Stomach (tissue), 8 donors: ENCODE measurements at regions not wholly inside any gene's neighbourhood (a gene's known extent, or its start where the extent isn't known, plus 50 kb on each side); places are given as distances from the start of the nearest gene placed in this dataset.

Source experiments
- DNase-seq, 2 donors: peaks; one replicate each; pipeline versions ENCODE4 v3.0.0 to v3.0.0-alpha.2; 2013 to 2019
- H3K27ac ChIP-seq, 5 donors: fragments of 200-600 bp in 4 of 5; sonication (generic) in 4 of 5; one replicate each; pipeline ENCODE4 v1.5.1; 2013 to 2019; ENCODE audit warnings: mild to moderate bottlenecking in 1 of 5, moderate library complexity in 1 of 5
- H3K27me3 ChIP-seq, 3 donors: fragments of 200-600 bp; sonication (generic); one replicate each; pipeline ENCODE4 v1.5.1; 2017 to 2019; ENCODE audit warnings: mixed run types in 1 of 3
- H3K36me3 ChIP-seq, 4 donors: fragments of 200-600 bp; sonication (generic); 1 replicate in 3 of 4; 2 replicates in 1 of 4; pipeline ENCODE4 v1.5.1; 2016 to 2019
- H3K4me1 ChIP-seq, 4 donors: fragments of 200-600 bp; sonication (generic); one replicate each; pipeline ENCODE4 v1.5.1; 2016 to 2019
- H3K4me3 ChIP-seq, 4 donors: fragments of 200-600 bp; sonication (generic) in 3 of 4; one replicate each; pipeline ENCODE4 v1.5.1; 2016 to 2019; ENCODE audit warnings: mild to moderate bottlenecking in 1 of 4
- H3K9me3 ChIP-seq, 4 donors: fragments of 200-600 bp; sonication (generic); one replicate each; pipeline ENCODE4 v1.5.1; 2016 to 2019
- EP300 ChIP-seq: sonication (generic); formaldehyde crosslinking; IDR thresholded peaks from one replicate; pipeline ENCODE4 v1.6.1; 2017; ENCODE audit warnings: antibody characterized with exemption
- POLR2A ChIP-seq, 4 donors: fragments of 450-650 bp; IDR thresholded peaks; one replicate each; pipeline ENCODE4 v1.6.1; 2016; ENCODE audit warnings: antibody characterized with exemption in 4 of 4, control low read depth in 2 of 4, mild to moderate bottlenecking in 1 of 4, moderate library complexity in 1 of 4
- POLR2AphosphoS5 ChIP-seq, 3 donors: sonication (generic); formaldehyde crosslinking; IDR thresholded peaks; one replicate each; pipeline ENCODE4 v1.6.1; 2016; ENCODE audit warnings: antibody characterized with exemption in 3 of 3
- WGBS, 5 donors: extraction: QIAGEN DNeasy Blood & Tissue Kit in 3 of 5; methylation state at CpG; one replicate each; pipeline versions ENCODE4 v1.1.5 to v1.1.7; 2013 to 2018; 5-methylcytosine and 5-hydroxymethylcytosine counted together
- intact Hi-C: fragments of 100-400 bp; cut with DNase I; formaldehyde crosslinking; loops from one replicate; pipeline ENCODE4 v1.15.1; 2023; ENCODE audit warnings: low total_unique reads
- TF ChIP-seq, protein P1 (sequence below), 7 experiments: fragments of 450-650 bp in 4 of 7; fragments of 200-600 bp in 3 of 7; sonication (generic) in 3 of 7; IDR thresholded peaks; one replicate each; pipeline ENCODE4 v1.5.1; 2016 to 2019; ENCODE audit warnings: antibody characterized with exemption in 7 of 7, control low read depth in 2 of 7, mild to moderate bottlenecking in 1 of 7
- donor health status: healthy with polysubstance abuse.
- donor health status: Bipolar disorder and iron deficiency.
- donor health status: healthy.

DNA sequence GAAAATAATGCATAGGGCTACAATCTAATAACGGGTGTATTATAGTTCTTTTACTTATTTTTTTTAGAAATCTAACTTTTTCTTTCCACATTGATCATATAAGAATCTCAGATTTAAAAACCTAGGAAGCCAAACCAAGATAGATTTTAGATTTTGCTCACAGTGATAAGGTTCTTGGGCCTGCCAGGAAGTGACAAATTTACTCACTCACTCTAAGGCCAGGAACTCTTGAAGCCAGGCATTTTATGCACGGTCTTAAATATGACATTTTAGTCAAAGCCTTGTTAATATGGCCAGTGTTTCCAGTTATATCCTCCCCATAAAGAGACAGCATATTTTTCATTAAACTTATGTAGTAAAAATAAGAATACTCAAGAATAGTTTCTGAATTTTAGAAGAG lies 271.4 kb downstream of the SQOR start:
- 50 to 72% (median 68%) methylated on average over 2 of the region's 2 CpGs for WGBS, 5 donors
- Histone ChIP-seq H3K27ac (no peak overlapping the region), H3K27me3 (no peaks in the 10 kb centered on the region), H3K4me1 (no peaks in the 10 kb centered on the region), H3K9me3 (peaks cover 0 to 11% (median 5%) of the 10 kb centered on the region in 4 donors), H3K4me3 (no peak overlapping the region), H3K36me3 (no peaks in the 10 kb centered on the region)
- intact Hi-C loops: no loop called here
- TF ChIP-seq POLR2A (IDR thresholded peaks at IDR 0.05) (no peak), POLR2AphosphoS5 (IDR thresholded peaks at IDR 0.05) (no peak), EP300 (no peak)
- TF ChIP-seq, protein P1, sequence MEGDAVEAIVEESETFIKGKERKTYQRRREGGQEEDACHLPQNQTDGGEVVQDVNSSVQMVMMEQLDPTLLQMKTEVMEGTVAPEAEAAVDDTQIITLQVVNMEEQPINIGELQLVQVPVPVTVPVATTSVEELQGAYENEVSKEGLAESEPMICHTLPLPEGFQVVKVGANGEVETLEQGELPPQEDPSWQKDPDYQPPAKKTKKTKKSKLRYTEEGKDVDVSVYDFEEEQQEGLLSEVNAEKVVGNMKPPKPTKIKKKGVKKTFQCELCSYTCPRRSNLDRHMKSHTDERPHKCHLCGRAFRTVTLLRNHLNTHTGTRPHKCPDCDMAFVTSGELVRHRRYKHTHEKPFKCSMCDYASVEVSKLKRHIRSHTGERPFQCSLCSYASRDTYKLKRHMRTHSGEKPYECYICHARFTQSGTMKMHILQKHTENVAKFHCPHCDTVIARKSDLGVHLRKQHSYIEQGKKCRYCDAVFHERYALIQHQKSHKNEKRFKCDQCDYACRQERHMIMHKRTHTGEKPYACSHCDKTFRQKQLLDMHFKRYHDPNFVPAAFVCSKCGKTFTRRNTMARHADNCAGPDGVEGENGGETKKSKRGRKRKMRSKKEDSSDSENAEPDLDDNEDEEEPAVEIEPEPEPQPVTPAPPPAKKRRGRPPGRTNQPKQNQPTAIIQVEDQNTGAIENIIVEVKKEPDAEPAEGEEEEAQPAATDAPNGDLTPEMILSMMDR (IDR thresholded peaks at IDR 0.05): no peak
- no peak for DNase-seq

DNA sequence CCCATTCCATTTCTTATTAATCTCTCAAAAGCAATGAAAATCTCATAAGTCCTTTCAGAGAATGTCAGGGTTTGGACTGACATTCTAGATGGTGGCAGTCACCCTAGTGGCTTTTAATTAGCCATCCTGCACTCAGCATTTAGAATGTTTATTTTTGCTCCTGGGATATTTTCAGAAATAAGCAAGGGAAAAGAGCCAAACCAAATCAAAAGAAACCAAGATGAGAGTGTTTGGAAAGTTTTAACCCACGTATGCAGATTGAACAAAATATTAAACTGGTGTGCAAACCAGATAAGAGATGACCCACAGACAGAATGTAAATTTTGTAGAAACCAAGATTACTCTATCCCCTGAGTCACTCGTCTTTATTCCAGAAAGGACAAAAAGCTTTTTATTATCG lies 275.8 kb downstream of the SQOR start:
- DNase-seq: no peak
- intact Hi-C loops: no loop called here
- Histone ChIP-seq H3K27me3 (no peaks in the 10 kb centered on the region), H3K9me3 (peaks cover 0 to 11% (median 5%) of the 10 kb centered on the region in 4 donors), H3K27ac (no peak overlapping the region), H3K4me1 (no peaks in the 10 kb centered on the region), H3K36me3 (no peaks in the 10 kb centered on the region), H3K4me3 (no peak overlapping the region)
- TF ChIP-seq POLR2AphosphoS5 (IDR thresholded peaks at IDR 0.05): no peak
- TF ChIP-seq, protein P1 (IDR thresholded peaks at IDR 0.05): no peak
- TF ChIP-seq POLR2A (IDR thresholded peaks at IDR 0.05): no peak
- TF ChIP-seq EP300: no peak
- WGBS, 5 donors: 26 to 55% (median 46%) methylated on average over 3 of the region's 3 CpGs

GRCh38 chr15:45913451-45913850 lies 278.6 kb downstream of the SQOR start:
- intact Hi-C loops: no loop called here

DNA sequence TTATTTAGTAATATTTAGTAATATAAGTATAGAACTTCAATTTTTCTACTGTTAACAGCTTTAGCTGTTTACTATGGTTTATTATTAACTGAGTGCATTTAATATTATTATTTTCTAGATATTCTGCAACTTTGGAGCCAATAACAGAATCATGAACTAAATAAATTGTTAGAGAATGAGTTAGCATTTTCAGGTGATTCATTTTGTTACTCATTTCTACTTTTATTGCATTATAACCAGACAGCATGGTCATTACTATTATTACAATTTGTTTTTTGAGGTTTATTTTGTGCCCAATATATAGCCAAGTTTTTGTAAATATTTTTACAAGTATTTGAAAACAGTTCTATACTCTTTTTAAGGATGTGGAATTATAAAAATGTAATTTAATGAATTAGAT lies 279.6 kb downstream of the SQOR start:
- Histone ChIP-seq H3K9me3 (peaks cover 0 to 4% (median 1%) of the 10 kb centered on the region in 4 donors), H3K27me3 (no peaks in the 10 kb centered on the region), H3K4me1 (no peaks in the 10 kb centered on the region), H3K4me3 (no peak overlapping the region), H3K27ac (no peak overlapping the region), H3K36me3 (no peaks in the 10 kb centered on the region)
- intact Hi-C loops: no loop called here
- TF ChIP-seq EP300: no peak
- TF ChIP-seq, protein P1 (IDR thresholded peaks at IDR 0.05): no peak
- TF ChIP-seq POLR2A (IDR thresholded peaks at IDR 0.05): no peak
- no peak for TF ChIP-seq POLR2AphosphoS5 (IDR thresholded peaks at IDR 0.05)
- DNase-seq: no peak

More at GRCh38 chr15:45913451-45913850, 278.6 kb downstream of the SQOR start:
- H3K4me1 ChIP-seq: no peaks in the 10 kb centered on the region
- TF ChIP-seq POLR2AphosphoS5 (IDR thresholded peaks at IDR 0.05): no peak
- TF ChIP-seq, protein P1 (IDR thresholded peaks at IDR 0.05): no peak
- TF ChIP-seq EP300: no peak
- TF ChIP-seq POLR2A (IDR thresholded peaks at IDR 0.05): no peak
- no peaks in the 10 kb centered on the region for H3K27me3 ChIP-seq
- no peak overlapping the region for H3K27ac ChIP-seq
- H3K9me3 ChIP-seq: peaks cover 0 to 7% (median 4%) of the 10 kb centered on the region in 4 donors
- no peak for DNase-seq
- no peaks in the 10 kb centered on the region for H3K36me3 ChIP-seq
- WGBS, 5 donors: 60 to 79% (median 73%) methylated on average over 2 of the region's 2 CpGs
- no peak overlapping the region for H3K4me3 ChIP-seq
